SK-N-SH treated with all-trans-retinoic acid at 6 μM for 48 hours (cell line): ENCODE measurements at regions not wholly inside any gene's neighbourhood (a gene's known extent, or its start where the extent isn't known, plus 50 kb on each side); places are given as distances from the start of the nearest gene placed in this dataset.

Experiments used
- ATAC-seq: fragments of 200-7000 bp; cut with Tn5 transposase; 3 replicates; pipeline ENCODE4 v1.9.1; 2020; ENCODE audit warnings: mild to moderate bottlenecking, moderate library complexity
- ARNTL ChIP-seq: fragments of 450-650 bp; formaldehyde crosslinking; IDR thresholded peaks from 2 replicates; pipeline ENCODE4 v1.5.0; 2020; ENCODE audit warnings: low read depth, mild to moderate bottlenecking, moderate library complexity, borderline replicate concordance
- BACH2 ChIP-seq: fragments of 250-450 bp; sonication (Bioruptor Pico); IDR thresholded peaks from 2 replicates; pipeline ENCODE4 v1.9.0; 2021; ENCODE audit warnings: mild to moderate bottlenecking, borderline replicate concordance
- CSDC2 ChIP-seq: fragments of 250-450 bp; sonication (Bioruptor Pico); IDR thresholded peaks from 2 replicates; pipeline ENCODE4 v1.5.0; 2020; ENCODE audit warnings: mild to moderate bottlenecking, moderate library complexity
- ESRRG ChIP-seq: fragments of 250-450 bp; sonication (Bioruptor Pico); IDR thresholded peaks from 2 replicates; pipeline ENCODE4 v1.6.1; 2021; ENCODE audit warnings: mild to moderate bottlenecking
- GLIS3 ChIP-seq: fragments of 250-450 bp; sonication (Bioruptor Pico); IDR thresholded peaks from 2 replicates; pipeline ENCODE4 v1.5.0; 2020; ENCODE audit warnings: mild to moderate bottlenecking, moderate library complexity
- ISL1 ChIP-seq: fragments of 250-450 bp; sonication (Bioruptor Pico); IDR thresholded peaks from 2 replicates; pipeline ENCODE4 v2.1.2; 2022; ENCODE audit warnings: mild to moderate bottlenecking, moderate library complexity
- OSR1 ChIP-seq: fragments of 250-450 bp; sonication (Bioruptor Pico); IDR thresholded peaks from 2 replicates; pipeline ENCODE4 v1.8.0; 2022; ENCODE audit warnings: moderate library complexity, mild to moderate bottlenecking, inconsistent platforms
- POU6F1 ChIP-seq: fragments of 250-450 bp; sonication (Bioruptor Pico); IDR thresholded peaks from 2 replicates; pipeline ENCODE4 v1.8.0; 2021; ENCODE audit warnings: low read depth, mild to moderate bottlenecking, moderate library complexity, borderline replicate concordance
- PPARA ChIP-seq: fragments of 250-450 bp; sonication (Bioruptor Pico); IDR thresholded peaks from 2 replicates; pipeline ENCODE4 v1.5.0; 2020; ENCODE audit warnings: mild to moderate bottlenecking, borderline replicate concordance
- RARB ChIP-seq: fragments of 250-450 bp; sonication (Bioruptor Pico); IDR thresholded peaks from 2 replicates; pipeline ENCODE4 v1.8.0; 2021; ENCODE audit warnings: mild to moderate bottlenecking, moderate library complexity
- SNAI2 ChIP-seq: fragments of 250-450 bp; sonication (Bioruptor Pico); IDR thresholded peaks from 2 replicates; pipeline ENCODE4 v1.5.0; 2020; ENCODE audit warnings: mild to moderate bottlenecking, moderate library complexity
- TCF4 ChIP-seq: fragments of 250-450 bp; sonication (Bioruptor Pico); IDR thresholded peaks from 2 replicates; pipeline ENCODE4 v1.8.0; 2021; ENCODE audit warnings: mild to moderate bottlenecking, moderate library complexity, borderline replicate concordance
- TOX ChIP-seq: fragments of 250-450 bp; sonication (Bioruptor Pico); IDR thresholded peaks from 2 replicates; pipeline ENCODE4 v1.8.0; 2021; ENCODE audit warnings: mild to moderate bottlenecking, moderate library complexity, borderline replicate concordance
- ZC3H10 ChIP-seq: fragments of 250-450 bp; sonication (Bioruptor Pico); IDR thresholded peaks from 2 replicates; pipeline ENCODE4 v1.5.1; 2021; ENCODE audit warnings: mild to moderate bottlenecking, moderate library complexity
- ZFP3 ChIP-seq: fragments of 250-450 bp; sonication (Bioruptor Pico); IDR thresholded peaks from 2 replicates; pipeline ENCODE4 v1.5.0; 2020; ENCODE audit warnings: mild to moderate bottlenecking, moderate library complexity
- ZFP30 ChIP-seq: fragments of 450-650 bp; formaldehyde crosslinking; IDR thresholded peaks from 2 replicates; pipeline ENCODE4 v1.5.0; 2022; ENCODE audit warnings: mild to moderate bottlenecking, moderate library complexity
- ZNF565 ChIP-seq: fragments of 450-650 bp; formaldehyde crosslinking; conservative IDR thresholded peaks from 2 replicates; pipeline ENCODE4 v1.5.0; 2020; ENCODE audit warnings: low read depth, mild to moderate bottlenecking, moderate library complexity
- ZNF70 ChIP-seq: fragments of 450-650 bp; formaldehyde crosslinking; IDR thresholded peaks from 2 replicates; pipeline ENCODE4 v1.5.0; 2020; ENCODE audit warnings: mild to moderate bottlenecking, moderate library complexity
- TF ChIP-seq, protein P1 (sequence below): fragments of 250-450 bp; sonication (Bioruptor Pico); IDR thresholded peaks from 2 replicates; pipeline ENCODE4 v1.5.1; 2020; ENCODE audit warnings: low read depth, mild to moderate bottlenecking, moderate library complexity
- TF ChIP-seq, protein P2 (sequence below): fragments of 250-450 bp; sonication (Bioruptor Pico); IDR thresholded peaks from 2 replicates; pipeline ENCODE4 v1.5.0; 2020; ENCODE audit warnings: mild to moderate bottlenecking, moderate library complexity
- TF ChIP-seq, protein P3 (sequence below): fragments of 250-450 bp; sonication (Bioruptor Pico); IDR thresholded peaks from 2 replicates; pipeline ENCODE4 v1.8.0; 2020; ENCODE audit warnings: mild to moderate bottlenecking, moderate library complexity, borderline replicate concordance
- TF ChIP-seq, protein P4 (sequence below): fragments of 250-450 bp; sonication (Bioruptor Pico); IDR thresholded peaks from 2 replicates; pipeline ENCODE4 v1.5.1; 2021; ENCODE audit warnings: mild to moderate bottlenecking, moderate library complexity

- ATAC-seq, result no peak
- TF ChIP-seq, protein P1, sequence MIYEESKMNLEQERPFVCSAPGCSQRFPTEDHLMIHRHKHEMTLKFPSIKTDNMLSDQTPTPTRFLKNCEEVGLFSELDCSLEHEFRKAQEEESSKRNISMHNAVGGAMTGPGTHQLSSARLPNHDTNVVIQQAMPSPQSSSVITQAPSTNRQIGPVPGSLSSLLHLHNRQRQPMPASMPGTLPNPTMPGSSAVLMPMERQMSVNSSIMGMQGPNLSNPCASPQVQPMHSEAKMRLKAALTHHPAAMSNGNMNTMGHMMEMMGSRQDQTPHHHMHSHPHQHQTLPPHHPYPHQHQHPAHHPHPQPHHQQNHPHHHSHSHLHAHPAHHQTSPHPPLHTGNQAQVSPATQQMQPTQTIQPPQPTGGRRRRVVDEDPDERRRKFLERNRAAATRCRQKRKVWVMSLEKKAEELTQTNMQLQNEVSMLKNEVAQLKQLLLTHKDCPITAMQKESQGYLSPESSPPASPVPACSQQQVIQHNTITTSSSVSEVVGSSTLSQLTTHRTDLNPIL (CRISPR knock-in tag), result no peak
- TF ChIP-seq ARNTL (CRISPR knock-in tag) (no peak), ZFP3 (CRISPR knock-in tag) (no peak), BACH2 (CRISPR knock-in tag) (no peak), SNAI2 (no peak), TCF4 (no peak)
- TF ChIP-seq, protein P2, sequence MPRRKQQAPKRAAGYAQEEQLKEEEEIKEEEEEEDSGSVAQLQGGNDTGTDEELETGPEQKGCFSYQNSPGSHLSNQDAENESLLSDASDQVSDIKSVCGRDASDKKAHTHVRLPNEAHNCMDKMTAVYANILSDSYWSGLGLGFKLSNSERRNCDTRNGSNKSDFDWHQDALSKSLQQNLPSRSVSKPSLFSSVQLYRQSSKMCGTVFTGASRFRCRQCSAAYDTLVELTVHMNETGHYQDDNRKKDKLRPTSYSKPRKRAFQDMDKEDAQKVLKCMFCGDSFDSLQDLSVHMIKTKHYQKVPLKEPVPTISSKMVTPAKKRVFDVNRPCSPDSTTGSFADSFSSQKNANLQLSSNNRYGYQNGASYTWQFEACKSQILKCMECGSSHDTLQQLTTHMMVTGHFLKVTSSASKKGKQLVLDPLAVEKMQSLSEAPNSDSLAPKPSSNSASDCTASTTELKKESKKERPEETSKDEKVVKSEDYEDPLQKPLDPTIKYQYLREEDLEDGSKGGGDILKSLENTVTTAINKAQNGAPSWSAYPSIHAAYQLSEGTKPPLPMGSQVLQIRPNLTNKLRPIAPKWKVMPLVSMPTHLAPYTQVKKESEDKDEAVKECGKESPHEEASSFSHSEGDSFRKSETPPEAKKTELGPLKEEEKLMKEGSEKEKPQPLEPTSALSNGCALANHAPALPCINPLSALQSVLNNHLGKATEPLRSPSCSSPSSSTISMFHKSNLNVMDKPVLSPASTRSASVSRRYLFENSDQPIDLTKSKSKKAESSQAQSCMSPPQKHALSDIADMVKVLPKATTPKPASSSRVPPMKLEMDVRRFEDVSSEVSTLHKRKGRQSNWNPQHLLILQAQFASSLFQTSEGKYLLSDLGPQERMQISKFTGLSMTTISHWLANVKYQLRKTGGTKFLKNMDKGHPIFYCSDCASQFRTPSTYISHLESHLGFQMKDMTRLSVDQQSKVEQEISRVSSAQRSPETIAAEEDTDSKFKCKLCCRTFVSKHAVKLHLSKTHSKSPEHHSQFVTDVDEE (CRISPR knock-in tag), result no peak
Measured at GRCh38 chr3:113094337-113095221, 103.8 kb downstream of the GTPBP8 start.

DNA sequence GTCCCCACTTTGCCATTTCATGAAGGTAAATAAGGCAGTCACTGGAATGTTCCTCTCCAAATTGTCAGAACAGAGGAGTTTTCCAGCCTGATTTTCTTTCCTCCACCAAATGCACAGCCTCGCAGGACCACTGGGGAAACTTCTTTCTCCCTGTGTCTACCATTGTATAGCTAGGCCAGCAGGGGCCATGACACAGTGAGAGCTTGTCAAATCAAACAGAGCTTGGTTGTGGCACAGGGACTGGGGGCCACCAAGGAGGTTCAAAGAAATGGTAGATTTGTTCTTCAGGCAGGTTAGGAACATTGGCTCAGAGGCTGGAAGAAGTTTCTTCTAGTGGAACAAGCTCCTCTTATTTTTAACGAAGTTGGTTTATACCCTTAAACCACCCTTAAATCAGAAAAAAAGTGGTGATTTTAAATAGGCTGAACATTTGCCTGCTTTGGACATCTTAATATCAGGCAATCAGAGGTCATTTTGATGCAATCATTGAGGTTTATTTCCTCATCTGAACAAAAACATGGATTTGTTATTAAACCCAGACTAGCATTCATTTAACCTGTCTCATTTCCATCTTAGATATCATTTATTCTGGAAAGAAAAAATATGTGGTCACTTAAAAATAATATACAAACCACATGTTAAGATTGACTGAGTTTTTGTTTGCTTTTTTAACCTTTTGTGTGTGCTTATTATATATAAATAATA lies 105.6 kb downstream of the GTPBP8 start:
- TF ChIP-seq CSDC2 (CRISPR knock-in tag) (no peak), TOX (CRISPR knock-in tag) (no peak)
- TF ChIP-seq, protein P1 (CRISPR knock-in tag), result no peak
- no peak for ATAC-seq

- ATAC-seq, result peak; percentile 92
- TF ChIP-seq, protein P3, sequence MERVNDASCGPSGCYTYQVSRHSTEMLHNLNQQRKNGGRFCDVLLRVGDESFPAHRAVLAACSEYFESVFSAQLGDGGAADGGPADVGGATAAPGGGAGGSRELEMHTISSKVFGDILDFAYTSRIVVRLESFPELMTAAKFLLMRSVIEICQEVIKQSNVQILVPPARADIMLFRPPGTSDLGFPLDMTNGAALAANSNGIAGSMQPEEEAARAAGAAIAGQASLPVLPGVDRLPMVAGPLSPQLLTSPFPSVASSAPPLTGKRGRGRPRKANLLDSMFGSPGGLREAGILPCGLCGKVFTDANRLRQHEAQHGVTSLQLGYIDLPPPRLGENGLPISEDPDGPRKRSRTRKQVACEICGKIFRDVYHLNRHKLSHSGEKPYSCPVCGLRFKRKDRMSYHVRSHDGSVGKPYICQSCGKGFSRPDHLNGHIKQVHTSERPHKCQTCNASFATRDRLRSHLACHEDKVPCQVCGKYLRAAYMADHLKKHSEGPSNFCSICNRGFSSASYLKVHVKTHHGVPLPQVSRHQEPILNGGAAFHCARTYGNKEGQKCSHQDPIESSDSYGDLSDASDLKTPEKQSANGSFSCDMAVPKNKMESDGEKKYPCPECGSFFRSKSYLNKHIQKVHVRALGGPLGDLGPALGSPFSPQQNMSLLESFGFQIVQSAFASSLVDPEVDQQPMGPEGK (CRISPR knock-in tag), result no peak
- TF ChIP-seq PPARA (no peak), ISL1 (CRISPR knock-in tag) (peak; percentile 77), ZC3H10 (CRISPR knock-in tag) (0 out of 2 replicates have a peak, but pooled peaks have one; percentile 20), CSDC2 (CRISPR knock-in tag) (no peak), TCF4 (no peak), ZFP30 (CRISPR knock-in tag) (no peak), ZFP3 (CRISPR knock-in tag) (0 out of 2 replicates have a peak, but pooled peaks have one; percentile 46), BACH2 (CRISPR knock-in tag) (no peak), TOX (CRISPR knock-in tag) (peak; percentile 62; the same call in 1 of the 2 replicates), ZNF70 (CRISPR knock-in tag) (no peak), OSR1 (no peak), POU6F1 (CRISPR knock-in tag) (no peak), ARNTL (CRISPR knock-in tag) (no peak), ZNF565 (no peak), GLIS3 (CRISPR knock-in tag) (no peak), RARB (CRISPR knock-in tag) (peak; percentile 54; the same call in 1 of the 2 replicates), ESRRG (no peak), SNAI2 (no peak)
- TF ChIP-seq, protein P4, sequence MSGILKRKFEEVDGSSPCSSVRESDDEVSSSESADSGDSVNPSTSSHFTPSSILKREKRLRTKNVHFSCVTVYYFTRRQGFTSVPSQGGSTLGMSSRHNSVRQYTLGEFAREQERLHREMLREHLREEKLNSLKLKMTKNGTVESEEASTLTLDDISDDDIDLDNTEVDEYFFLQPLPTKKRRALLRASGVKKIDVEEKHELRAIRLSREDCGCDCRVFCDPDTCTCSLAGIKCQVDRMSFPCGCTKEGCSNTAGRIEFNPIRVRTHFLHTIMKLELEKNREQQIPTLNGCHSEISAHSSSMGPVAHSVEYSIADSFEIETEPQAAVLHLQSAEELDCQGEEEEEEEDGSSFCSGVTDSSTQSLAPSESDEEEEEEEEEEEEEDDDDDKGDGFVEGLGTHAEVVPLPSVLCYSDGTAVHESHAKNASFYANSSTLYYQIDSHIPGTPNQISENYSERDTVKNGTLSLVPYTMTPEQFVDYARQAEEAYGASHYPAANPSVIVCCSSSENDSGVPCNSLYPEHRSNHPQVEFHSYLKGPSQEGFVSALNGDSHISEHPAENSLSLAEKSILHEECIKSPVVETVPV (CRISPR knock-in tag), result no peak
- TF ChIP-seq, protein P1 (CRISPR knock-in tag), result no peak
Measured at GRCh38 chr3:113097960-113098447, 107.2 kb downstream of the GTPBP8 start.
